ENCODE measurements at regions not wholly inside any gene's neighbourhood (a gene's known extent, or its start where the extent isn't known, plus 50 kb on each side); places are given as distances from the start of the nearest gene placed in this dataset.
A peak's percentile ranks its signal among the peaks of the same experiment; 100 is the strongest.

GRCh38 chr6:113556775-113557174 lies 300.4 kb upstream of the MARCKS start:
- H2BK15ac ChIP-seq (ENCODE audit: low read depth, poor library complexity, severe bottlenecking) = no peak overlapping the region
- peaks cover 5% of the 10 kb centered on the region for H3K4me1 ChIP-seq (ENCODE audit: control insufficient read depth, insufficient read depth, low read depth, low read length)
- no peak overlapping the region for H2BK5ac ChIP-seq (ENCODE audit: low read depth, low read length, poor library complexity, severe bottlenecking)
- H3K79me1 ChIP-seq (replicated peaks; ENCODE audit: low read length, poor library complexity, severe bottlenecking) = no peaks in the 10 kb centered on the region
- no peak overlapping the region for H3K18ac ChIP-seq (ENCODE audit: low read depth in 1 of 2, low read length in 2 of 2)
- no peak overlapping the region for H3K27ac ChIP-seq (ENCODE audit: low read length, poor library complexity, severe bottlenecking)
- H3K36me3 ChIP-seq (ENCODE audit: control insufficient read depth in 1 of 2, insufficient read depth in 2 of 2, low read depth in 1 of 2, low read length in 2 of 2) = no peaks in the 10 kb centered on the region
- H3K27me3 ChIP-seq (ENCODE audit: control insufficient read depth in 1 of 2, insufficient read depth in 1 of 2, low read length in 2 of 2) = no peaks in the 10 kb centered on the region
- no peak overlapping the region for H3K23ac ChIP-seq (ENCODE audit: low read length in 2 of 2)
- no peak overlapping the region for H2AK5ac ChIP-seq (ENCODE audit: low read length, severe bottlenecking)
- H4K91ac ChIP-seq (ENCODE audit: low read length) = no peak overlapping the region
- no peak overlapping the region for H3K4me2 ChIP-seq (ENCODE audit: low read length, poor library complexity, severe bottlenecking)
- H3K9ac ChIP-seq (ENCODE audit: low read length) = no peak overlapping the region
- no peak overlapping the region for H2BK12ac ChIP-seq (ENCODE audit: low read length in 2 of 2)
- H3K14ac ChIP-seq (ENCODE audit: low read length in 2 of 2) = no peak overlapping the region
- H2BK120ac ChIP-seq (ENCODE audit: low read depth, low read length) = no peak overlapping the region
- no peak for DNase-seq
- no peak overlapping the region for H4K8ac ChIP-seq (ENCODE audit: low read length)
- H3K9me3 ChIP-seq (ENCODE audit: control insufficient read depth, low read length) = no peaks in the 10 kb centered on the region
- H3K4ac ChIP-seq (ENCODE audit: low read depth in 1 of 2, low read length in 2 of 2) = no peak overlapping the region
- no peak overlapping the region for H3K4me3 ChIP-seq (ENCODE audit: insufficient read depth in 1 of 2, low read depth in 1 of 2, low read length in 2 of 2)
- no peak overlapping the region for H2AFZ ChIP-seq (ENCODE audit: low read depth, low read length)

GRCh38 chr6:113558431-113558830 lies 298.7 kb upstream of the MARCKS start:
- Histone ChIP-seq H2BK12ac (ENCODE audit: low read length in 2 of 2) (peak overlapping the region; percentile 92 to 96), H3K27me3 (ENCODE audit: control insufficient read depth in 1 of 2, insufficient read depth in 1 of 2, low read length in 2 of 2) (no peaks in the 10 kb centered on the region), H2AK5ac (ENCODE audit: low read length, severe bottlenecking) (peak overlapping the region; percentile 69), H4K91ac (ENCODE audit: low read length) (peak overlapping the region; percentile 97), H2BK5ac (ENCODE audit: low read depth, low read length, poor library complexity, severe bottlenecking) (peak overlapping the region; percentile 81), H3K4ac (ENCODE audit: low read depth in 1 of 2, low read length in 2 of 2) (peak overlapping the region; percentile 62 to 95), H3K4me2 (ENCODE audit: low read length, poor library complexity, severe bottlenecking) (no peak overlapping the region), H4K8ac (ENCODE audit: low read length) (peak overlapping the region; percentile 81), H3K9me3 (ENCODE audit: control insufficient read depth, low read length) (no peaks in the 10 kb centered on the region), H3K18ac (ENCODE audit: low read depth in 1 of 2, low read length in 2 of 2) (peak overlapping the region; percentile 86 to 92), H3K36me3 (ENCODE audit: control insufficient read depth in 1 of 2, insufficient read depth in 2 of 2, low read depth in 1 of 2, low read length in 2 of 2) (no peaks in the 10 kb centered on the region), H3K4me3 (ENCODE audit: insufficient read depth in 1 of 2, low read depth in 1 of 2, low read length in 2 of 2) (no peak overlapping the region), H2BK15ac (ENCODE audit: low read depth, poor library complexity, severe bottlenecking) (peak overlapping the region; percentile 63), H3K4me1 (ENCODE audit: control insufficient read depth, insufficient read depth, low read depth, low read length) (peaks cover 5% of the 10 kb centered on the region), H3K14ac (ENCODE audit: low read length in 2 of 2) (peak overlapping the region; percentile 79 to 81), H2BK120ac (ENCODE audit: low read depth, low read length) (peak overlapping the region; percentile 80), H3K79me1 (replicated peaks; ENCODE audit: low read length, poor library complexity, severe bottlenecking) (no peaks in the 10 kb centered on the region), H2AFZ (ENCODE audit: low read depth, low read length) (no peak overlapping the region), H3K23ac (ENCODE audit: low read length in 2 of 2) (no peak overlapping the region), H3K9ac (ENCODE audit: low read length) (peak overlapping the region; percentile 74), H3K27ac (ENCODE audit: low read length, poor library complexity, severe bottlenecking) (peak overlapping the region; percentile 89)
- DNase-seq = no peak

GRCh38 chr6:113558966-113559365 lies 298.2 kb upstream of the MARCKS start:
- Histone ChIP-seq H3K4ac (ENCODE audit: low read depth in 1 of 2, low read length in 2 of 2) (no peak overlapping the region), H4K8ac (ENCODE audit: low read length) (no peak overlapping the region), H2AFZ (ENCODE audit: low read depth, low read length) (no peak overlapping the region), H3K9me3 (ENCODE audit: control insufficient read depth, low read length) (no peaks in the 10 kb centered on the region), H2BK120ac (ENCODE audit: low read depth, low read length) (no peak overlapping the region), H3K18ac (ENCODE audit: low read depth in 1 of 2, low read length in 2 of 2) (no peak overlapping the region), H3K14ac (ENCODE audit: low read length in 2 of 2) (no peak overlapping the region), H3K23ac (ENCODE audit: low read length in 2 of 2) (no peak overlapping the region), H3K4me2 (ENCODE audit: low read length, poor library complexity, severe bottlenecking) (no peak overlapping the region), H3K4me3 (ENCODE audit: insufficient read depth in 1 of 2, low read depth in 1 of 2, low read length in 2 of 2) (peak overlapping the region in 1 of 2 experiments; percentile 8), H3K27me3 (ENCODE audit: control insufficient read depth in 1 of 2, insufficient read depth in 1 of 2, low read length in 2 of 2) (no peaks in the 10 kb centered on the region), H3K27ac (ENCODE audit: low read length, poor library complexity, severe bottlenecking) (peak overlapping the region; percentile 88), H3K79me1 (replicated peaks; ENCODE audit: low read length, poor library complexity, severe bottlenecking) (no peaks in the 10 kb centered on the region), H2BK15ac (ENCODE audit: low read depth, poor library complexity, severe bottlenecking) (no peak overlapping the region), H4K91ac (ENCODE audit: low read length) (no peak overlapping the region), H3K36me3 (ENCODE audit: control insufficient read depth in 1 of 2, insufficient read depth in 2 of 2, low read depth in 1 of 2, low read length in 2 of 2) (no peaks in the 10 kb centered on the region), H3K9ac (ENCODE audit: low read length) (peak overlapping the region; percentile 74), H3K4me1 (ENCODE audit: control insufficient read depth, insufficient read depth, low read depth, low read length) (peaks cover 6% of the 10 kb centered on the region), H2BK5ac (ENCODE audit: low read depth, low read length, poor library complexity, severe bottlenecking) (no peak overlapping the region), H2BK12ac (ENCODE audit: low read length in 2 of 2) (no peak overlapping the region), H2AK5ac (ENCODE audit: low read length, severe bottlenecking) (no peak overlapping the region)
- DNase-seq = peak; percentile 58

GRCh38 chr6:113560376-113560775 lies 296.8 kb upstream of the MARCKS start:
- WGBS = 100% methylated on average over 1 of the region's 1 CpG
- H3K27ac ChIP-seq (ENCODE audit: low read length, poor library complexity, severe bottlenecking) = peak overlapping the region; percentile 33
- no peak overlapping the region for H2AK5ac ChIP-seq (ENCODE audit: low read length, severe bottlenecking)
- H2BK120ac ChIP-seq (ENCODE audit: low read depth, low read length) = no peak overlapping the region
- H3K4me1 ChIP-seq (ENCODE audit: control insufficient read depth, insufficient read depth, low read depth, low read length) = peaks cover 13% of the 10 kb centered on the region
- H3K4me3 ChIP-seq (ENCODE audit: insufficient read depth in 1 of 2, low read depth in 1 of 2, low read length in 2 of 2) = no peak overlapping the region
- H2BK5ac ChIP-seq (ENCODE audit: low read depth, low read length, poor library complexity, severe bottlenecking) = no peak overlapping the region
- no peaks in the 10 kb centered on the region for H3K9me3 ChIP-seq (ENCODE audit: control insufficient read depth, low read length)
- H3K79me1 ChIP-seq (replicated peaks; ENCODE audit: low read length, poor library complexity, severe bottlenecking) = no peaks in the 10 kb centered on the region
- H2BK15ac ChIP-seq (ENCODE audit: low read depth, poor library complexity, severe bottlenecking) = no peak overlapping the region
- no peak for DNase-seq
- no peaks in the 10 kb centered on the region for H3K36me3 ChIP-seq (ENCODE audit: control insufficient read depth in 1 of 2, insufficient read depth in 2 of 2, low read depth in 1 of 2, low read length in 2 of 2)
- no peak overlapping the region for H2BK12ac ChIP-seq (ENCODE audit: low read length in 2 of 2)
- H3K23ac ChIP-seq (ENCODE audit: low read length in 2 of 2) = no peak overlapping the region
- H3K18ac ChIP-seq (ENCODE audit: low read depth in 1 of 2, low read length in 2 of 2) = no peak overlapping the region
- H3K4me2 ChIP-seq (ENCODE audit: low read length, poor library complexity, severe bottlenecking) = no peak overlapping the region
- H3K4ac ChIP-seq (ENCODE audit: low read depth in 1 of 2, low read length in 2 of 2) = no peak overlapping the region
- H4K8ac ChIP-seq (ENCODE audit: low read length) = no peak overlapping the region
- no peak overlapping the region for H3K9ac ChIP-seq (ENCODE audit: low read length)
- H3K14ac ChIP-seq (ENCODE audit: low read length in 2 of 2) = no peak overlapping the region
- H3K27me3 ChIP-seq (ENCODE audit: control insufficient read depth in 1 of 2, insufficient read depth in 1 of 2, low read length in 2 of 2) = no peaks in the 10 kb centered on the region
- no peak overlapping the region for H4K91ac ChIP-seq (ENCODE audit: low read length)
- no peak overlapping the region for H2AFZ ChIP-seq (ENCODE audit: low read depth, low read length)

Measured in mesenchymal stem cell (in vitro differentiated cells and primary cell).